T-helper 2 cell treated with Interferon-gamma antibody and Interleukin-4, amounts not matched to agents 5 μg/mL and 100 μg/mL, for 36 hours (primary cell): ENCODE measurements at regions not wholly inside any gene's neighbourhood (a gene's known extent, or its start where the extent isn't known, plus 50 kb on each side); places are given as distances from the start of the nearest gene placed in this dataset.

Experiments used
- DNase-seq: peaks from one replicate; pipeline ENCODE4 v3.0.0; 2021; ENCODE audit warnings: low spot score
- H3K27ac Mint-ChIP-seq: one replicate; pipeline ENCODE4 v1.8.0; 2021; ENCODE audit warnings: mild to moderate bottlenecking, mixed read lengths
- H3K27me3 Mint-ChIP-seq: one replicate; pipeline ENCODE4 v1.8.0; 2021; ENCODE audit warnings: low read depth, mixed read lengths
- H3K36me3 Mint-ChIP-seq: one replicate; pipeline ENCODE4 v1.8.0; 2021; ENCODE audit warnings: low read depth, mixed read lengths
- H3K4me1 Mint-ChIP-seq: one replicate; pipeline ENCODE4 v1.8.0; 2021; ENCODE audit warnings: low read depth, mixed read lengths
- H3K4me3 Mint-ChIP-seq: one replicate; pipeline ENCODE4 v1.8.0; 2022; ENCODE audit warnings: mild to moderate bottlenecking, moderate library complexity, mixed read lengths
- H3K9me3 Mint-ChIP-seq: one replicate; pipeline ENCODE4 v1.8.0; 2021; ENCODE audit warnings: mixed read lengths

- Mint-ChIP-seq H3K27me3 (no peaks in the 10 kb centered on the region), H3K27ac (no peak overlapping the region), H3K9me3 (no peaks in the 10 kb centered on the region), H3K36me3 (no peaks in the 10 kb centered on the region), H3K4me1 (no peaks in the 10 kb centered on the region), H3K4me3 (no peak overlapping the region)
- DNase-seq: no peak
Observed at GRCh38 chr4:23388699-23389395, 501.0 kb downstream of the PPARGC1A start.

GRCh38 chr4:23388255-23388654 is 501.6 kb downstream of the PPARGC1A start:
- Mint-ChIP-seq H3K36me3 (no peaks in the 10 kb centered on the region), H3K4me1 (no peaks in the 10 kb centered on the region), H3K4me3 (no peak overlapping the region), H3K27ac (no peak overlapping the region), H3K27me3 (no peaks in the 10 kb centered on the region), H3K9me3 (no peaks in the 10 kb centered on the region)
- no peak for DNase-seq

GRCh38 chr4:23384741-23385140 is 505.1 kb downstream of the PPARGC1A start:
- H3K4me3 Mint-ChIP-seq: no peak overlapping the region
- no peak for DNase-seq
- H3K4me1 Mint-ChIP-seq: no peaks in the 10 kb centered on the region
- no peaks in the 10 kb centered on the region for H3K27me3 Mint-ChIP-seq
- no peaks in the 10 kb centered on the region for H3K36me3 Mint-ChIP-seq
- H3K9me3 Mint-ChIP-seq: no peaks in the 10 kb centered on the region
- H3K27ac Mint-ChIP-seq: no peak overlapping the region

DNA sequence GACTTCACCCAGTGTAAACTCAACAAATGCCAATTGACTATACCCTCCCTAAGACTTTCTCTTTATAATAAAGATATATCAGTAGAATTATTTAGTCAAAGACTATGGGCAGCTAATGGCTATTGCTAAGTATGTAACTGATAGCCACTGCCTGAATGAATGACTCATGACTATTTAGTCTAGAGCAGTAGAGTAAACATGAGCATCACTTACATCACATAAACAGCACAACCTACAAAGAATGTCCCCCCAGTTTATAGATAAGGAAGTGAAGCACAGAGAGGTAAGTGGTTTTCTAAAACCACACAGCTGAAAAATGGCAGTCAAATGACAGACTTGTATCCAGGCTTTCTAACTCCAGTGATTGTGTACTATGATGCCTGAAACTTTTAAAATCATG is 507.0 kb downstream of the PPARGC1A start:
- H3K27me3 Mint-ChIP-seq: no peaks in the 10 kb centered on the region
- DNase-seq: no peak
- H3K27ac Mint-ChIP-seq: no peak overlapping the region
- H3K4me3 Mint-ChIP-seq: no peak overlapping the region
- no peaks in the 10 kb centered on the region for H3K36me3 Mint-ChIP-seq
- H3K9me3 Mint-ChIP-seq: no peaks in the 10 kb centered on the region
- H3K4me1 Mint-ChIP-seq: no peaks in the 10 kb centered on the region

- DNase-seq: no peak
- Mint-ChIP-seq H3K9me3 (no peaks in the 10 kb centered on the region), H3K36me3 (no peaks in the 10 kb centered on the region), H3K27me3 (no peaks in the 10 kb centered on the region), H3K4me3 (no peak overlapping the region), H3K4me1 (no peaks in the 10 kb centered on the region), H3K27ac (no peak overlapping the region)
Observed at GRCh38 chr4:23374259-23374658, 515.6 kb downstream of the PPARGC1A start.

DNA sequence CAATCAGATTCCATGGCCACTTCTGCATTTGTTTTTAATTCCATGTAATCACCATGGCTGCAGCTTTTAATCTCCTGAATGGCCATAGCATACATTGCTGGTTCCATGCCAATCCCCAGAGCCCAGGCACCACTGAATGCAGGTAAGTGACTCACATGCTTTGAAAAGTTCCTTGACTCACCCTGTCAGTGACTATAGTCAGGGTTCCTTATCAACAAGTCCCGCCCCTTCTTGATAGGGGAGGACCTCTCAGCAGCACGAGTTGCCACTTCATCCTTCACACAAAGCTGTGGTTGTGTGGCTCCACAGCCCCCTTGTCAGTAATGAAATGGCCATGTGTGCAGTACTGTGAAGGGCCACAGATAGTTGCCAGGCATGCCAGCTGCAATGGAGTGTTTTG is 516.6 kb downstream of the PPARGC1A start:
- DNase-seq: peak; percentile 6
- Mint-ChIP-seq H3K4me1 (no peaks in the 10 kb centered on the region), H3K27me3 (no peaks in the 10 kb centered on the region), H3K9me3 (no peaks in the 10 kb centered on the region), H3K36me3 (no peaks in the 10 kb centered on the region), H3K4me3 (no peak overlapping the region), H3K27ac (no peak overlapping the region)

- no peaks in the 10 kb centered on the region for H3K4me1 Mint-ChIP-seq
- no peaks in the 10 kb centered on the region for H3K9me3 Mint-ChIP-seq
- no peaks in the 10 kb centered on the region for H3K36me3 Mint-ChIP-seq
- no peak for DNase-seq
- no peak overlapping the region for H3K27ac Mint-ChIP-seq
- H3K4me3 Mint-ChIP-seq: no peak overlapping the region
- H3K27me3 Mint-ChIP-seq: no peaks in the 10 kb centered on the region
Observed at GRCh38 chr4:23371533-23371932, 518.3 kb downstream of the PPARGC1A start.

- no peak overlapping the region for H3K4me3 Mint-ChIP-seq
- no peaks in the 10 kb centered on the region for H3K9me3 Mint-ChIP-seq
- H3K27me3 Mint-ChIP-seq: no peaks in the 10 kb centered on the region
- H3K4me1 Mint-ChIP-seq: no peaks in the 10 kb centered on the region
- no peak overlapping the region for H3K27ac Mint-ChIP-seq
- DNase-seq: no peak
- no peaks in the 10 kb centered on the region for H3K36me3 Mint-ChIP-seq
Observed at GRCh38 chr4:23369331-23369730, 520.5 kb downstream of the PPARGC1A start.

DNA sequence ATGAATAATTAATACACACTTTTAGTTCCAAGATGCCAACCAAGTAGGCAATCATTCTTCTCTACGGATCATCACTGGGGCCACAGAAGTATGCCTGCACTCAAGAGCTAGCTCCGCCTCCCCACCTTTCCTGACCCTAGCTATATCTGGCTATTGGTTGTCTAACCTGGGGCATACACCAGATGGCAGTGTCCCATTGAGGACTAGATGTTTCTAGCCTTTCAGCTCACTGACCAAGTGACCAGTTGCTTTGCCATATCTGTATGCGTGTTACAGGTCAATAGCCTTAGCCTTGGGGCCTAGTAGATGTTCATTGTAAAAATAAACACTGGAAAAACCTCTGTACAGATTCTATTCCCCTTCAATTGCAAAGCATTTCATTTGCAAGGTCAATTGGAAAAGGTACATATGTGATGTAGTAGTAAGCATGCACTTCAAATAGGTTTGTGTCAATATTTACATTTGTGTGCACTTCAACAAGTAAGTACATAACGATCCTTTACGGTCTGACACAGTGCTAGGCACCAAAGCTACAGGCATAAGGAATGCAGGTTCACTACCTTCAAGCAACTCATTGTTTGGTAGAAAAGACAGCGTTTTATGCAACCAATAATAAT is 521.7 kb downstream of the PPARGC1A start:
- H3K4me1 Mint-ChIP-seq: no peaks in the 10 kb centered on the region
- no peak overlapping the region for H3K27ac Mint-ChIP-seq
- H3K27me3 Mint-ChIP-seq: no peaks in the 10 kb centered on the region

GRCh38 chr4:23366557-23366906 is 523.3 kb downstream of the PPARGC1A start:
- H3K27me3 Mint-ChIP-seq: no peaks in the 10 kb centered on the region
- H3K4me1 Mint-ChIP-seq: no peaks in the 10 kb centered on the region
- no peaks in the 10 kb centered on the region for H3K9me3 Mint-ChIP-seq
- H3K27ac Mint-ChIP-seq: no peak overlapping the region
- no peak for DNase-seq
- H3K4me3 Mint-ChIP-seq: no peak overlapping the region
- no peaks in the 10 kb centered on the region for H3K36me3 Mint-ChIP-seq

More for the DNA sequence above, 521.7 kb downstream of the PPARGC1A start:
- H3K36me3 Mint-ChIP-seq: no peaks in the 10 kb centered on the region
- H3K4me3 Mint-ChIP-seq: no peak overlapping the region
- DNase-seq: no peak
- H3K9me3 Mint-ChIP-seq: no peaks in the 10 kb centered on the region

DNA sequence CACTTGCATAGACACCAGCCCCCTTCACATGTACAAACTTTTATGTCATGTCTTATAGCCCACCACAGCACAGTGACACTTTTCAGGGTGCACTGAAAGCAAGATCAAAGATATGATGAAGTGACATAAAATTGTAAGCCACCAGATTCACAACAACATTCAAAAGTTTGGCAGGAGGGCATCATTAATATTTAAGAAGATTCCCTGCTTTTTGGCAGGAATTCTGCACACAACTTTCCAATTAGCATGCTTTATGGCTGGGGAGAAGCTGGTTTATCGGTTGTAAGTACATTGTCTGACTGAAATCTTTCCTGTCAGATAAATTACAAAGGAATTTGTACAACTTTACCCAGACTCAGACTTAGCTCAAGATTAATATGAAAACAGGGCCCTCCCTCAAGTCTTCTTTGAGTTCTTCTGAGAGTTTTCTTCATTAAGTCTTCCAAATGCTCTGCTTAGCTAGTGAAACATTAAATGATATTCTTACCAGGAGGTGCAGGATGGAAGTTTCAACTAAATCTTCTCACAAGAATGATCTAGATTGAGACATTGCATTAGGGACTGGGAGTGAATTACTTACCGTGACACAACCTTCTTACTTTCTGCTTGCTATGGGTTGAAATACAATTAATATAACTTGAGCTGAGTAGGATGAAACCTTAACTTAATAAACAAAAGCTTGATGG is 523.8 kb downstream of the PPARGC1A start:
- Mint-ChIP-seq H3K36me3 (no peaks in the 10 kb centered on the region), H3K4me1 (no peaks in the 10 kb centered on the region), H3K9me3 (no peaks in the 10 kb centered on the region), H3K27ac (no peak overlapping the region), H3K27me3 (no peaks in the 10 kb centered on the region), H3K4me3 (no peak overlapping the region)
- no peak for DNase-seq

GRCh38 chr4:23365086-23365485 is 524.8 kb downstream of the PPARGC1A start:
- no peaks in the 10 kb centered on the region for H3K4me1 Mint-ChIP-seq
- H3K27ac Mint-ChIP-seq: no peak overlapping the region
- no peaks in the 10 kb centered on the region for H3K27me3 Mint-ChIP-seq

GRCh38 chr4:23364167-23364566 is 525.7 kb downstream of the PPARGC1A start:
- H3K36me3 Mint-ChIP-seq: no peaks in the 10 kb centered on the region
- no peaks in the 10 kb centered on the region for H3K4me1 Mint-ChIP-seq
- no peak overlapping the region for H3K4me3 Mint-ChIP-seq
- no peak overlapping the region for H3K27ac Mint-ChIP-seq
- DNase-seq: no peak
- H3K9me3 Mint-ChIP-seq: no peaks in the 10 kb centered on the region
- H3K27me3 Mint-ChIP-seq: no peaks in the 10 kb centered on the region

More at GRCh38 chr4:23365086-23365485, 524.8 kb downstream of the PPARGC1A start:
- Mint-ChIP-seq H3K4me3 (no peak overlapping the region), H3K36me3 (no peaks in the 10 kb centered on the region), H3K9me3 (no peaks in the 10 kb centered on the region)
- no peak for DNase-seq

DNA sequence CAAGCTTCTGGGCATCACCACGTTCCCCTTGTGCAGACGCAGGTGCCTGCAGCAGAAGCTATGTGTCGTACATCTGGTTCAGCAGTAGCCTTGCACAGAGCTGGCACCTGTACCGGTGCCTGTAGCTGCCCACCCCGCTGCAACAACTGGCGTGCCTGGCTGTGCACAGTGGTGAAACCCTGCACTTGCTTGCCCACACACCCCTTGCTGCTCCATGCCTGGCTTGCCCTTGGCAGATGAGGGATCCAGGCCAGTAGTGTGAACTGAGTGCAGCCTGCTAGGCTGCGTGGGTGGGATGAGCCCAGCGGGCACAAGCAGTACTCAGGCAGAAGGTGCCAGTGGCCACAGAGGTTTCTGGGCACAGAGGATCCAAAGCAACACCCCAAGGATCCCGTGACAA is 528.4 kb downstream of the PPARGC1A start:
- Mint-ChIP-seq H3K36me3 (no peaks in the 10 kb centered on the region), H3K4me1 (no peaks in the 10 kb centered on the region)

More for the DNA sequence above, 528.4 kb downstream of the PPARGC1A start:
- no peak for DNase-seq
- H3K27ac Mint-ChIP-seq: no peak overlapping the region
- H3K27me3 Mint-ChIP-seq: no peaks in the 10 kb centered on the region
- no peaks in the 10 kb centered on the region for H3K9me3 Mint-ChIP-seq
- no peak overlapping the region for H3K4me3 Mint-ChIP-seq
